ENCODE measurements at regions not wholly inside any gene's neighbourhood (a gene's known extent, or its start where the extent isn't known, plus 50 kb on each side); places are given as distances from the start of the nearest gene placed in this dataset.

- TF ChIP-seq CTCF (IDR thresholded peaks at IDR 0.05): no peak
- no peak for TF ChIP-seq EZH2 (IDR thresholded peaks at IDR 0.05; ENCODE audit: borderline replicate concordance, insufficient read depth, low read depth, low read length, poor library complexity, severe bottlenecking)
Measured at GRCh38 chr4:146071390-146071789, 104.1 kb upstream of the LSM6 start.
